Activated CD4-positive, alpha-beta T cell treated with anti-CD3 and anti-CD28 coated beads for 36 hours (primary cell): ENCODE measurements at regions not wholly inside any gene's neighbourhood (a gene's known extent, or its start where the extent isn't known, plus 50 kb on each side); places are given as distances from the start of the nearest gene placed in this dataset.

Experiments used
- ATAC-seq: fragments of 200-7000 bp; cut with Tn5 transposase; one replicate; pipeline ENCODE4 v1.10.0; 2021; ENCODE audit warnings: mild to moderate bottlenecking, moderate library complexity
- CTCF ChIA-PET: fragments of 350-600 bp; sonication (Branson Sonifier 250); formaldehyde crosslinking; loops from one replicate; lab custom pipeline; 2021; ENCODE audit warnings: antibody characterized with exemption; lab: Charles Lee
- POLR2A ChIA-PET: fragments of 350-600 bp; sonication (Branson Sonifier 250); formaldehyde crosslinking; loops from one replicate; lab custom pipeline; 2021; ENCODE audit warnings: antibody characterized with exemption, inconsistent platforms; lab: Charles Lee
- DNase-seq: peaks from one replicate; pipeline ENCODE4 v3.0.0-alpha.2; 2020
- H3K27ac Mint-ChIP-seq: one replicate; pipeline ENCODE4 v1.8.0; 2021; ENCODE audit warnings: mixed read lengths
- H3K27me3 Mint-ChIP-seq: one replicate; pipeline ENCODE4 v1.8.0; 2021; ENCODE audit warnings: mixed read lengths
- H3K36me3 Mint-ChIP-seq: one replicate; pipeline ENCODE4 v1.8.0; 2021; ENCODE audit warnings: low read depth, mixed read lengths
- H3K4me1 Mint-ChIP-seq: one replicate; pipeline ENCODE4 v1.8.0; 2021; ENCODE audit warnings: mixed read lengths
- H3K4me3 Mint-ChIP-seq: one replicate; pipeline ENCODE4 v1.8.0; 2021; ENCODE audit warnings: mild to moderate bottlenecking, moderate library complexity, mixed read lengths
- H3K9me3 Mint-ChIP-seq: one replicate; pipeline ENCODE4 v1.8.0; 2021; ENCODE audit warnings: low read depth, mixed read lengths
- intact Hi-C, 2 experiments: fragments of 100-400 bp; cut with DNase I in 1 of 2; cut with micrococcal nuclease in 1 of 2; formaldehyde crosslinking; loops; one replicate each; pipeline versions ENCODE4 v1.14.2 to v1.15.1; 2022 to 2024; cut with DNase I, micrococcal nuclease

DNA sequence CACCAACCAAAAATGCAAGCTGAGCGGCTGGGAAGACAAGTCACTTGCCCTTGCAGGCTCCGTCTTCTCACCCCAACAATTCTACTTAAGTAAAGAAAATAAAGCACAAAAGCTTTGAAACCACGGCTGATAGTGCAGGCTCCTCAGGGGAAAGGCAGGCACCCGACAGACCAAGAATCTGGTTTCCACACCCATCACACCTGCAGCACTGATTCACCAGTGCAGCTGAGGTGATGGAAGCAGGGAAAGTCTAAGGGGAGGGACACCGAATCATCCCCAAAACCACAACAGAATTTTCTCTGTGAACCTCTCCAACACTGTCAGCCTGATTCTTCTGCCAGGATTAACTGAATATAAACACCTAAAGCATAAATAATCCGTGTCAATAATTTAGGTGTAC is 62.0 kb upstream of the NSMCE3 start:
- ChIA-PET CTCF (no interaction called here), POLR2A (no interaction called here)
- H3K4me3 Mint-ChIP-seq, result no peak overlapping the region
- ATAC-seq, result no peak
- intact Hi-C loops, result loop anchor here in 1 of 2 experiments (10.0 kb wide), 1 partner anchor 187 kb away; no protein-coding TSS in a partner anchor
- H3K4me1 Mint-ChIP-seq, result no peaks in the 10 kb centered on the region
- H3K27ac Mint-ChIP-seq, result no peak overlapping the region
- DNase-seq, result no peak
- H3K9me3 Mint-ChIP-seq, result no peaks in the 10 kb centered on the region
- no peaks in the 10 kb centered on the region for H3K36me3 Mint-ChIP-seq
- H3K27me3 Mint-ChIP-seq, result peaks cover 4% of the 10 kb centered on the region

DNA sequence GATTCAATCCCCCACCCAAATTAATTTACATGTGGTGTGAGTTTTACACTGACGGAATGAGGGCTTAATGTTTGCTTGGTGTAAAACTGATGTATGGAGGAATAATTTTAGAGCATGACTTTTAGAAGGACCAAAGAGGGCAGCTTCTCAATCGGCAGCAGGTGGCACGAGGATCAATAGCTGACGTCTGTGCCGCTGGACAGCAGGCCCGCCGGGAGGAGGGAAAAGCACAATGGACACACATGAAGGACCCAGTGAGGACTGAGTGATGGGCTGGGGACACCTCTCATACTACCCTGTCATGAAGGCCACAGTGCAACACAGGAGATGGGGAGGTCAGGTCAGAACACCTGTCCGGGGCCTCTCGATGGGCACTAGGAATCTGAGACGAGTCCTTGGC is 61.4 kb upstream of the NSMCE3 start:
- Mint-ChIP-seq H3K4me1 (no peaks in the 10 kb centered on the region), H3K36me3 (no peaks in the 10 kb centered on the region), H3K27me3 (peaks cover 4% of the 10 kb centered on the region), H3K4me3 (no peak overlapping the region), H3K27ac (no peak overlapping the region), H3K9me3 (peaks cover 1% of the 10 kb centered on the region)
- DNase-seq (no peak), ATAC-seq (no peak)
- intact Hi-C loops, result loop anchor here in 1 of 2 experiments (10.0 kb wide), 1 partner anchor 186 kb away; no protein-coding TSS in a partner anchor
- ChIA-PET POLR2A (no interaction called here), CTCF (no interaction called here)

DNA sequence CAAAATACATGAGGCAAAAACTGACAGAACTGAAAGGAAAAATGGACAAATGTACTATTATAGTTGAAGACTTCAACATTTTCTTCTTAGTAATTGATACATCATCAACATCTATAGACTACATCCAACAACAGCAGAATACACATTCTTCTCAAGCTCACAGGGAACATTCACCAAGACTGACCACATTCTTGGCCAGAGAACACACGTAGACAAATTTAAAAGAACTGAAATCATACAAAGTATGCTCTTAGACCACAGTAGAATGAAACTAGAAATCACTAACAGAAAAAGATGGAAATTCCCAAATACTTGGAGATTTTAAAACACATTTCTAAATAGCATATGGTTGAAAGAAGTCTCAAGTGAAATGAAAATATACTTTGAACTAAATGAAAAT is 55.1 kb upstream of the NSMCE3 start:
- ATAC-seq (no peak), DNase-seq (no peak)
- Mint-ChIP-seq H3K4me3 (no peak overlapping the region), H3K9me3 (peaks cover 23% of the 10 kb centered on the region), H3K27me3 (peaks cover 16% of the 10 kb centered on the region), H3K27ac (no peak overlapping the region), H3K36me3 (no peaks in the 10 kb centered on the region), H3K4me1 (no peaks in the 10 kb centered on the region)
- intact Hi-C loops, result no loop called here
- POLR2A ChIA-PET, result no interaction called here
- CTCF ChIA-PET, result no interaction called here

DNA sequence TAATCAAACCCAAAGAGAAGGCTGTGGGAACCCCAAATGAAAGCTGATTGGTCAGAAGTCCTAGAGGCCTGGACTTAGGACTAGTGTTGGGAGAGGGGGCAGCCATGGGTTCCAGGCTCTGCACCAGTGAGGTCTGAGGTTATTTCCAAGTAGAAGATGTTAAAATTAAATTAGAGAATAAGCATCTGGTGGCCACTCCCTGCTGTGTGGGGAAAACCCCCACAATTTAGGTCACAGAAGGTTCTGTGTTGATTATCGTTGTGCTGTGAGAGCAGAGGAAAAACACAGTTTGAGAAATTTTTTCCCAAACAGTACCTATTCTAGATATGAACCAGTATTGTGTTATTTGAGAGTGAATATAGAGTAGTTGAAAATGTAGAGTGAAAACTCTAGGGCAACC is 53.9 kb upstream of the NSMCE3 start:
- ChIA-PET POLR2A (interaction anchor here (0.6 kb wide), 2 partner anchors 126 to 231 kb away, joined by 3 read pairs; no protein-coding TSS in a partner anchor), CTCF (no interaction called here)
- Mint-ChIP-seq H3K27me3 (peaks cover 16% of the 10 kb centered on the region), H3K27ac (no peak overlapping the region), H3K4me3 (no peak overlapping the region), H3K4me1 (no peaks in the 10 kb centered on the region), H3K36me3 (no peaks in the 10 kb centered on the region), H3K9me3 (peaks cover 23% of the 10 kb centered on the region)
- no peak for ATAC-seq
- intact Hi-C loops, result loop anchor here in 1 of 2 experiments (1.0 kb wide), 1 partner anchor 12 kb away; no protein-coding TSS in a partner anchor
- no peak for DNase-seq

DNA sequence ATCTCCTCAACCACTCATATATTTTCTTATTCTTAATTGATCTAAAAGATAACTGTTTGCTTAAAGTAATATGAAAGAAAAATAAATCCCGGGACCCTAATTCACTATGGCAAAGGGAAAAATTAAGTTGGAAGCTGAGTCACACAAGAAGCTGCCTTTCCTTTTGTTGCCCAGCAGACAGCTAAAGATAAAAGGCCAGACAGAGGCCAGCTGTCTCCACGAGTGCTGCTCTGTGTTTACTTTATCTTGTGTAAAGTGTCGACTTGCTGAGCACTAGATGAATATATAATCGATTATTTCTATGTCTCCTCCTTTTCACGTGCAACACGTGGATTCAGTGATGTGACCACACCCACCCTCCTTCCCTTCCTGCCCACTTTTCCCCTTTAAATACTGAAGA is 52.8 kb upstream of the NSMCE3 start:
- no peak for ATAC-seq
- no peak for DNase-seq
- intact Hi-C loops, result no loop called here
- no peak overlapping the region for H3K4me3 Mint-ChIP-seq
- peaks cover 23% of the 10 kb centered on the region for H3K9me3 Mint-ChIP-seq
- POLR2A ChIA-PET, result no interaction called here
- H3K4me1 Mint-ChIP-seq, result no peaks in the 10 kb centered on the region
- H3K36me3 Mint-ChIP-seq, result no peaks in the 10 kb centered on the region
- H3K27ac Mint-ChIP-seq, result no peak overlapping the region
- CTCF ChIA-PET, result interaction anchor here (0.6 kb wide), 1 partner anchor 71 kb away, joined by 3 read pairs; no protein-coding TSS in a partner anchor
- peaks cover 13% of the 10 kb centered on the region for H3K27me3 Mint-ChIP-seq

DNA sequence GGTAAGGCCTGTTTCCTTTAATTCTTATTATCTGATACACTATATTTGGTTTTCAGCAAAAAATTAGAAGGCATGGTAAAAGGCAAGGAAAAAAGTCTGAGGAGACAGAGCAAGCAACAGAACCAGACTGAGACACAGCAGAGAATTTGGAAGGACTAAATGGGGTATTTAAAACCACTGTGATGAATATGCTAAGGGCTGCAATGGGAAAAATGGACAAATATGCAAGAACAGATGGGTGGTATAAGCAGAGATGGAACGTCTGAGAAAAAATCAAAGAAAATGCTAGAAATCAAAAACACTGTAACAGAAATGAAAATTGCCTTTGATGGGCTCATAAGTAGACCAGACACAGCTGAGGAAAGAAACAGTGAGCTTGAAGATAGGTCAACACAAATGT is 50.8 kb upstream of the NSMCE3 start:
- POLR2A ChIA-PET, result no interaction called here
- no peak overlapping the region for H3K4me3 Mint-ChIP-seq
- peaks cover 13% of the 10 kb centered on the region for H3K27me3 Mint-ChIP-seq
- ATAC-seq (no peak), DNase-seq (no peak)
- H3K9me3 Mint-ChIP-seq, result peaks cover 15% of the 10 kb centered on the region
- intact Hi-C loops, result no loop called here
- no peaks in the 10 kb centered on the region for H3K36me3 Mint-ChIP-seq
- CTCF ChIA-PET, result no interaction called here
- no peaks in the 10 kb centered on the region for H3K4me1 Mint-ChIP-seq
- no peak overlapping the region for H3K27ac Mint-ChIP-seq

DNA sequence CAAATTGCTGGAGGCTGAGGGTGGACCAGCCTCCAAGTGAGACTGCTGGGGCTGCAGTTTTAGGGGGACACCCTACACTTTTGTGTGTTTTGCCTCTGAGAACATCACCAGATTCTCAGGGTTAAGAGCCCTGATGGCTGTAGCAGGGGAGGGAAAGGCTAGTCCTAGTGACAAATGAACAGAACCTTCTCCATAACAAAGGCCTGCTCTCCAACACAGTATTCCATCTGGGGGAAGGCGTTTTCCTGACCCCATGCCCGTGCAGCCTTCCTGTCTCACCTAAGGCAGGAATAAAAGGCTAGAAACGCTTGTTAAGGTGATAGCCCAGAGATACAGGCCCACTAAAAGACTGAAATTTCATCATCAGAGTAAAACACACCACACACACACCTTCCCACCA is 50.2 kb upstream of the NSMCE3 start:
- POLR2A ChIA-PET, result no interaction called here
- CTCF ChIA-PET, result no interaction called here
- intact Hi-C loops, result no loop called here
- Mint-ChIP-seq H3K27me3 (peaks cover 13% of the 10 kb centered on the region), H3K4me1 (no peaks in the 10 kb centered on the region), H3K27ac (no peak overlapping the region), H3K36me3 (no peaks in the 10 kb centered on the region), H3K4me3 (no peak overlapping the region), H3K9me3 (peaks cover 12% of the 10 kb centered on the region)
- ATAC-seq, result no peak
- no peak for DNase-seq
